Spleen (tissue), 11 donors: ENCODE measurements at regions not wholly inside any gene's neighbourhood (a gene's known extent, or its start where the extent isn't known, plus 50 kb on each side); places are given as distances from the start of the nearest gene placed in this dataset.

Source experiments
- DNase-seq: peaks from one replicate; pipeline ENCODE4 v3.0.0-alpha.2; 2020
- H3K27ac ChIP-seq, 8 donors: fragments of 200-600 bp; sonication (generic) in 7 of 8; 1 replicate in 4 of 8; 2 replicates in 4 of 8; pipeline versions ENCODE4 v1.5.0 to v1.8.0; 2016 to 2021; ENCODE audit warnings: inconsistent platforms in 4 of 8, mild to moderate bottlenecking in 4 of 8, moderate library complexity in 1 of 8
- H3K27me3 ChIP-seq, 7 donors: fragments of 200-600 bp; sonication (generic) in 6 of 7; replicated peaks in 1 of 7; 1 replicate in 4 of 7; 2 replicates in 3 of 7; pipeline versions ENCODE4 v1.5.0 to v1.8.0; 2016 to 2021; ENCODE audit warnings: inconsistent platforms in 3 of 7, mild to moderate bottlenecking in 1 of 7
- H3K36me3 ChIP-seq, 6 donors: fragments of 200-600 bp; sonication (generic) in 5 of 6; 1 replicate in 4 of 6; 2 replicates in 2 of 6; pipeline versions ENCODE4 v1.5.0 to v1.8.0; 2016 to 2021; ENCODE audit warnings: inconsistent platforms in 2 of 6
- H3K4me1 ChIP-seq, 6 donors: fragments of 200-600 bp; sonication (generic) in 5 of 6; 1 replicate in 3 of 6; 2 replicates in 3 of 6; pipeline versions ENCODE4 v1.5.0 to v1.8.0; 2016 to 2021; ENCODE audit warnings: inconsistent platforms in 3 of 6
- H3K4me3 ChIP-seq, 8 donors: fragments of 200-600 bp; sonication (generic) in 7 of 8; 1 replicate in 4 of 8; 2 replicates in 4 of 8; pipeline versions ENCODE4 v1.5.0 to v1.8.0; 2016 to 2021; ENCODE audit warnings: inconsistent platforms in 4 of 8, mild to moderate bottlenecking in 4 of 8, moderate library complexity in 2 of 8
- H3K9me3 ChIP-seq, 8 donors: fragments of 200-600 bp; sonication (generic) in 7 of 8; 1 replicate in 4 of 8; 2 replicates in 4 of 8; pipeline versions ENCODE4 v1.5.0 to v1.8.0; 2016 to 2021; ENCODE audit warnings: inconsistent platforms in 4 of 8
- CTCF ChIP-seq, 11 experiments: fragments of 200-600 bp in 7 of 11; fragments of 450-650 bp in 4 of 11; sonication (generic) in 4 of 11; IDR thresholded peaks in 8 of 11; conservative IDR thresholded peaks in 3 of 11; 1 replicate in 7 of 11; 2 replicates in 4 of 11; pipeline versions ENCODE4 v1.4.0 to v1.8.0; 2016 to 2021; ENCODE audit warnings: antibody characterized with exemption in 11 of 11, inconsistent platforms in 4 of 11, mild to moderate bottlenecking in 1 of 11
- POLR2A ChIP-seq, 3 donors: fragments of 450-650 bp; IDR thresholded peaks; one replicate each; pipeline ENCODE4 v1.5.1; 2017; ENCODE audit warnings: antibody characterized with exemption in 3 of 3, mild to moderate bottlenecking in 1 of 3
- POLR2AphosphoS5 ChIP-seq, 3 donors: sonication (generic); formaldehyde crosslinking; IDR thresholded peaks; one replicate each; pipeline ENCODE4 v1.5.1; 2017; ENCODE audit warnings: antibody characterized with exemption in 3 of 3
- WGBS, 5 donors: extraction: QIAGEN DNeasy Blood & Tissue Kit in 3 of 5; methylation state at CpG; one replicate each; pipeline versions ENCODE4 v1.1.5 to v1.1.7; 2013 to 2018; 5-methylcytosine and 5-hydroxymethylcytosine counted together
- intact Hi-C: fragments of 100-400 bp; cut with DNase I; formaldehyde crosslinking; loops from one replicate; pipeline ENCODE4 v1.15.0; 2023; ENCODE audit warnings: low total_unique reads
- donor health status: healthy with polysubstance abuse.
- donor health status: DM: no; HTN: no; CAD: no; lungs with moderate emphysema.
- donor health status: DM: no; HTN: no; CAD: no.
- donor health status: Bipolar disorder and iron deficiency.
- donor health status: healthy.
- donor health status: DM: no; HTN: no; CAD: no.
- donor health status: DM: yes; HTN: yes; CAD: no.

GRCh38 chr4:176957353-176958118 lies 164.8 kb upstream of the VEGFC start:
- TF ChIP-seq POLR2A (IDR thresholded peaks at IDR 0.05): no peak
- no peak for TF ChIP-seq CTCF (IDR thresholded peaks at IDR 0.05 in 8 of 11, conservative IDR thresholded peaks at IDR 0.05 in 3 of 11)
- TF ChIP-seq POLR2AphosphoS5 (IDR thresholded peaks at IDR 0.05): no peak
- no peak overlapping the region for H3K4me3 ChIP-seq
- peaks cover 0 to 21% (median 11%) of the 10 kb centered on the region in 8 donors for H3K9me3 ChIP-seq
- no peaks in the 10 kb centered on the region for H3K27me3 ChIP-seq
- 63 to 71% (median 68%) methylated on average over 3 of the region's 3 CpGs for WGBS, 5 donors
- no peak overlapping the region for H3K27ac ChIP-seq
- intact Hi-C loops: no loop called here
- H3K36me3 ChIP-seq: no peaks in the 10 kb centered on the region
- no peaks in the 10 kb centered on the region for H3K4me1 ChIP-seq
- DNase-seq: no peak

GRCh38 chr4:176959980-176960379 lies 167.3 kb upstream of the VEGFC start:
- Histone ChIP-seq H3K27me3 (no peaks in the 10 kb centered on the region), H3K36me3 (no peaks in the 10 kb centered on the region), H3K9me3 (peaks cover 0 to 13% (median 7%) of the 10 kb centered on the region in 8 donors), H3K4me1 (no peaks in the 10 kb centered on the region), H3K4me3 (no peak overlapping the region), H3K27ac (no peak overlapping the region)
- TF ChIP-seq POLR2A (IDR thresholded peaks at IDR 0.05) (no peak), POLR2AphosphoS5 (IDR thresholded peaks at IDR 0.05) (no peak)
- intact Hi-C loops: no loop called here
- WGBS, 5 donors: 86 to 95% (median 88%) methylated on average over 5 of the region's 5 CpGs
- DNase-seq: no peak

- 66 to 76% (median 70%) methylated on average over 2 of the region's 2 CpGs for WGBS, 5 donors
- no peak for TF ChIP-seq POLR2A (IDR thresholded peaks at IDR 0.05)
- no peak for TF ChIP-seq CTCF (IDR thresholded peaks at IDR 0.05 in 8 of 11, conservative IDR thresholded peaks at IDR 0.05 in 3 of 11)
- TF ChIP-seq POLR2AphosphoS5 (IDR thresholded peaks at IDR 0.05): no peak
- DNase-seq: no peak
- H3K27ac ChIP-seq: no peak overlapping the region
- no peak overlapping the region for H3K4me3 ChIP-seq
- H3K27me3 ChIP-seq: no peaks in the 10 kb centered on the region
- intact Hi-C loops: no loop called here
- no peaks in the 10 kb centered on the region for H3K9me3 ChIP-seq
- H3K4me1 ChIP-seq: no peaks in the 10 kb centered on the region
- H3K36me3 ChIP-seq: no peaks in the 10 kb centered on the region
Observed at GRCh38 chr4:176963121-176963520, 170.4 kb upstream of the VEGFC start.

GRCh38 chr4:176964116-176964691 lies 171.5 kb upstream of the VEGFC start:
- intact Hi-C loops: no loop called here
- Histone ChIP-seq H3K36me3 (no peaks in the 10 kb centered on the region), H3K9me3 (no peaks in the 10 kb centered on the region), H3K4me3 (no peak overlapping the region), H3K27me3 (no peaks in the 10 kb centered on the region), H3K4me1 (no peaks in the 10 kb centered on the region), H3K27ac (no peak overlapping the region)
- WGBS, 5 donors: 64 to 74% (median 73%) methylated on average over 3 of the region's 3 CpGs
- DNase-seq: no peak
- TF ChIP-seq CTCF (IDR thresholded peaks at IDR 0.05 in 8 of 11, conservative IDR thresholded peaks at IDR 0.05 in 3 of 11) (no peak), POLR2AphosphoS5 (IDR thresholded peaks at IDR 0.05) (no peak)
